ENCODE measurements at regions not wholly inside any gene's neighbourhood (a gene's known extent, or its start where the extent isn't known, plus 50 kb on each side); places are given as distances from the start of the nearest gene placed in this dataset.

DNA sequence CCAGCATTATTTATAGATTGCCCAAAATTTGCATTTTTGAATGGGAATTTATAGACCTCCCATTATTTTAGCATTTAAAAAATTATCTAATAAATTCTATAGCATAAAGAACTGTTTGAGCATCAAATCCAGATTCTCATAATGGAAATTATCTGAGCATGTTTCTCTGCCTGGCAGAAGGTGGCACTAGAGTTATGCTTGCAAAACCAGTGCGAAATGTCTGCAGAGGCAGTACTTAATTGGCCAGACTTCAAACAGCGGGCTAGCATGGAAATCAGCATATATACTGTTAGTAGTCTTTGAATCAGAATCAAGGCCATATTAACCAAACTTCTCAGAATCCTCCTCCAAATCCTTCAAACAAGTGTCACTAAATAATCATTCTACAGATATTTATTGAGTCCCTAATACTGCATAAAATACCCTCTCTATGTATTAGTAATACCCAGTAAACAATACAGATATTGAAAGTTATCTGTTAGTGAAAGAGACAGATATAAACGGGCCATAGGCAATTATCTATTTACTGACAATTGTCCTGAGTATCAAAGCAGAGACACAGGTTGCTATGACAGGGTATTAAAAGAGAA is 78.7 kb upstream of the DCLK2 start:
- peak; percentile 81 for DNase-seq (ENCODE audit: low read depth, low spot score)
- H3K4me3 ChIP-seq (ENCODE audit: low read depth, low read length) = no peak overlapping the region
- in situ Hi-C loops (cut with HindIII; ENCODE audit: low sequenced_read_pairs) = no loop called here
- TF ChIP-seq, protein P1, sequence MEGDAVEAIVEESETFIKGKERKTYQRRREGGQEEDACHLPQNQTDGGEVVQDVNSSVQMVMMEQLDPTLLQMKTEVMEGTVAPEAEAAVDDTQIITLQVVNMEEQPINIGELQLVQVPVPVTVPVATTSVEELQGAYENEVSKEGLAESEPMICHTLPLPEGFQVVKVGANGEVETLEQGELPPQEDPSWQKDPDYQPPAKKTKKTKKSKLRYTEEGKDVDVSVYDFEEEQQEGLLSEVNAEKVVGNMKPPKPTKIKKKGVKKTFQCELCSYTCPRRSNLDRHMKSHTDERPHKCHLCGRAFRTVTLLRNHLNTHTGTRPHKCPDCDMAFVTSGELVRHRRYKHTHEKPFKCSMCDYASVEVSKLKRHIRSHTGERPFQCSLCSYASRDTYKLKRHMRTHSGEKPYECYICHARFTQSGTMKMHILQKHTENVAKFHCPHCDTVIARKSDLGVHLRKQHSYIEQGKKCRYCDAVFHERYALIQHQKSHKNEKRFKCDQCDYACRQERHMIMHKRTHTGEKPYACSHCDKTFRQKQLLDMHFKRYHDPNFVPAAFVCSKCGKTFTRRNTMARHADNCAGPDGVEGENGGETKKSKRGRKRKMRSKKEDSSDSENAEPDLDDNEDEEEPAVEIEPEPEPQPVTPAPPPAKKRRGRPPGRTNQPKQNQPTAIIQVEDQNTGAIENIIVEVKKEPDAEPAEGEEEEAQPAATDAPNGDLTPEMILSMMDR (IDR thresholded peaks at IDR 0.05; ENCODE audit: low read depth, low read length) = peak; percentile 83

DNA sequence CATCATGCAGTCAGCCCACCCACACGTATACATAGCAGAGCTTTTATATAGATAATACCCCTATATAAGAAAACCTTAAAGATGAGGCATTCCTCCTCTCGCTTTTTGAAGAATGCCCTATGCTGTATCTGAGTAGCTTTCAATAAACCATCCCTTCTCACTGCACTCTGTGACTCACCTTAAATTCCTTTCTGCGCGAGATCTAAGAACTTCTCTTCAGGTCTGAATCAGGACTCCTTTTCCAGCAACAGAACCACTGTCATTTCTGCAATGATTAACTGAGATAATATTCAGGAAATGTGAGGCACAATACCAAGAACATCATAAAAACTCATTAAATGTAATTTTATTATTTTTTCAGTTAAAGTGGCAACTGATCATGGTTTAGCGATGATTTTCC is 76.4 kb upstream of the DCLK2 start:
- in situ Hi-C loops (cut with HindIII; ENCODE audit: low sequenced_read_pairs) = no loop called here
- no peak overlapping the region for H3K4me3 ChIP-seq (ENCODE audit: low read depth, low read length)
- DNase-seq (ENCODE audit: low read depth, low spot score) = peak; percentile 36
- TF ChIP-seq, protein P1 (IDR thresholded peaks at IDR 0.05; ENCODE audit: low read depth, low read length) = no peak

DNA sequence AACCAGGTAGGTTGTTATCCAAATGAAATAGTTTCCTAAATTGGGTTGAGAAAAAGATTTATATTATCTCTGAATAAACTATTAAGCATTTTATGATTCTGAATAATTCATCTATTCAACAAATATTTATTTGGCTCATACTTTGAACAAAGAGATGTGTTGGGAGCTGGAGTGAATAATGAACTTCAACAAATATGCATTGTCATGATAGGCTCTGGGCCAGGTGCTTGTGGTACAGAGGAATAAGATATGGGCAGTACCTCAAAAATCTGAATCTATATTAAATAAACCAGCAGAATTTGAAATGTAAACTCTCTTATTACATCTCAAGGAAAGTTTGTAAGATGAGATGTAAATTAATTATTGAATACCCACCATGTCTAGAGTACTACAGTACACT is 75.7 kb upstream of the DCLK2 start:
- H3K4me3 ChIP-seq (ENCODE audit: low read depth, low read length) = no peak overlapping the region
- in situ Hi-C loops (cut with HindIII; ENCODE audit: low sequenced_read_pairs) = no loop called here
- no peak for DNase-seq (ENCODE audit: low read depth, low spot score)
- TF ChIP-seq, protein P1 (IDR thresholded peaks at IDR 0.05; ENCODE audit: low read depth, low read length) = no peak

DNA sequence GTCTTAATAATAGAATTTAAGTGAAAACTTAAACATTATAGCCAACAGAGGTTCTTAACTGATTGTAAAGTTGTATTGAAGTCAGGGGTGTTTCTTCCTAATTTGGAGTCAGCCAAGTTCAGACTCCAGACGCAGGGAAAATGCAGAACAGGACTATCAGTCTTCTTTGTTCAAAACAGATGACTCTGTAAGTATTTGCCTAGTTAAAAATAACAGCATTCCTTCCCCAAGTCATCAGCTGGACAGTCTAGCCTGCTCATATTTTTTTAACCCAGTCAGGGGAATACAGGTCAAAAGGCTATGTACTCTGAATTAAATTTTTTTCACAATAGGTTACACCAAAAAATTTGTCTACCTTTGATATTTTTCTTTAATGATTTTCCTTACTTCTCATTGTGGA is 73.8 kb upstream of the DCLK2 start:
- no peak overlapping the region for H3K4me3 ChIP-seq (ENCODE audit: low read depth, low read length)
- in situ Hi-C loops (cut with HindIII; ENCODE audit: low sequenced_read_pairs) = no loop called here
- TF ChIP-seq, protein P1 (IDR thresholded peaks at IDR 0.05; ENCODE audit: low read depth, low read length) = no peak
- DNase-seq (ENCODE audit: low read depth, low spot score) = peak; percentile 70

DNA sequence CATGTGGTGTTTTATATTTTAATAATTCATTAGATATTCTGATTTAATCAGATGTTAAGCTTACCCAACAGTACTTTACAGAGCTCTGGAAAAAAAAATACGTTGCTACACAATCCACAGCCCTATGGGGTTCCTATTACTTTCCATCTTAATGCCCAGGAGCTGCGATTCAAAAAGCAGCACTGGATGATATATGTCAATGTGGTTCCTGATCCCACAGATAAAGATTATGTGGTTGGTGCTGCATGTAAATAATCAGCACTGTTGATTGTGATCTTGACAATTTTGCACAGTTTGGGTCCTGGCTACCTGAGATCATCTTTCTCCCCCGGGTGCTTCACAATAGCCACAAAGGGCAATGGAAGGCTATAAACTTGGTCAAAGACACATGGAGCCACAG is 72.7 kb upstream of the DCLK2 start:
- TF ChIP-seq, protein P1 (IDR thresholded peaks at IDR 0.05; ENCODE audit: low read depth, low read length) = no peak
- in situ Hi-C loops (cut with HindIII; ENCODE audit: low sequenced_read_pairs) = no loop called here
- DNase-seq (ENCODE audit: low read depth, low spot score) = no peak
- no peak overlapping the region for H3K4me3 ChIP-seq (ENCODE audit: low read depth, low read length)

DNA sequence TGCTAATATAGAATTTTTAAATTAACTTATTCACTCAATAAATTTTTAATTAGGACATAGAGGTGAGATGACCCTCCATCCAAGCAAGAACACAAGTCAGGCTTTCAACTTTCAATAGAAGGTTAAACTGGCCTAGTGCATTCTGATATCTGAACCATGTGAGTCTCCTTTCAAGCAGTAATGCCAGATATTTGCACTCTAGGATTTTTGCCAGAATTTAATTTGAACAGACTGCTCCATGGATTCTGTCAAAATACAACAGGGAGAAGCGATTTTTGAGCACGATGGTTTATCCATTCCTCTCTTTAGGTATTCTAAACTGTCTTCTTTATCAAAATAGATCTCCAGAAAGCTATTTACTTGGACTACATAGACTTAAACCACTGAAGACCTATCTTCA is 72.0 kb upstream of the DCLK2 start:
- DNase-seq (ENCODE audit: low read depth, low spot score) = no peak
- in situ Hi-C loops (cut with HindIII; ENCODE audit: low sequenced_read_pairs) = no loop called here
- TF ChIP-seq, protein P1 (IDR thresholded peaks at IDR 0.05; ENCODE audit: low read depth, low read length) = no peak
- no peak overlapping the region for H3K4me3 ChIP-seq (ENCODE audit: low read depth, low read length)

DNA sequence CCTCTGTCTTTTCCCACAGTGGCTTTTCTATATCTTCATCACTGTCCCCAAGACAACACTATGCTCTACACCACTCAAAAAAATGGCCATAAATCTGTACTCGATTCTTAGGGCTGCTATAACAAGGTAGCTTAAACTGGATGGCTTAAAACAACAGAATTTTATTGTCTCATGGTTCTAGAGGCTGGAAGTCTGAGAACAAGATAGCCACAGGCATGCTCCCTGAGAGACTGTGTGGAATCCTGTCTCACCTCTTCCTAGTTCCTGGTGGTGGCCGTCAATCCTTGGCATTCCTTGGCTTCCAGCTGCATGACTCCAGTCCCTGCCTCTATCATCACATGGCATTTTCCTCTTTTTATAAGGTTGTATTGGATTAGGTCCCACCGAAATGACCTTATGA is 70.7 kb upstream of the DCLK2 start:
- in situ Hi-C loops (cut with HindIII; ENCODE audit: low sequenced_read_pairs) = no loop called here
- TF ChIP-seq, protein P1 (IDR thresholded peaks at IDR 0.05; ENCODE audit: low read depth, low read length) = no peak
- no peak overlapping the region for H3K4me3 ChIP-seq (ENCODE audit: low read depth, low read length)
- DNase-seq (ENCODE audit: low read depth, low spot score) = peak; percentile 68

Data from astrocyte of the spinal cord (primary cell).